GM03348 (cell line): ENCODE measurements at regions not wholly inside any gene's neighbourhood (a gene's known extent, or its start where the extent isn't known, plus 50 kb on each side); places are given as distances from the start of the nearest gene placed in this dataset.

Experiments used
- DNase-seq: peaks from one replicate; pipeline ENCODE4 v3.0.0; 2012; ENCODE audit warnings: low spot score

DNA sequence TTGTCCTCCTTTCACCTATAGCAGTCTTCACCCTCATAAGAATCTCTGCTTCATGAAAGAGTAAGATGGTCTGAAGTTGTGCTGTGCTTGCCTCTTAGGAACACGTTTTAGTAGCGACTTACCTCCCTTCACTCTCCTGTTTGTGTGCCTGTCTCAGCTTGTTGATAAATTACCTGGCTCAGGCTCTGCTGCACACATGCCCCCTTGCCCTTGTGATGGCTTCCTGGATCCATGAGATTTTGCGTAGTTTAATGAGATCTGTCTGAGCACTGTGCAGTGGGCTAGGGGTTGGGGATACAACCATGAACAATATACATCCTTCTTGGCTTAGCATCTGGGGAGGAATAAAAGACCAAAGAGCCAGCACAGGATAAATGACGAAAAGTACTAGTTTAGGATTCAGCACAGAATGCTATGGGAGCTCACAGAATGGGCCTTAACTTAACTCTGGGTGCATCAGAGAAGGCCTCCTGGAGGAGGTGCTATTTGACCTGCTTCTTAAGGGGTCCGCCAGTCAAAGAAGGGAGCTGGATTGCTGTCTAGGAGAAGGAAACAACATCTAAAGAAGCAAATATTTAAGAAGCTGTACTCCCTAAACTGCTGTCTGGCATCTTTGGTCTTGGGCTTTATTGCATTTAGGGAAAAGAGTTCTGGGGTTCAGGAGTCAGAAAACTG, 175.7 kb upstream of the PLXNA2 start:
- DNase-seq: no peak

DNA sequence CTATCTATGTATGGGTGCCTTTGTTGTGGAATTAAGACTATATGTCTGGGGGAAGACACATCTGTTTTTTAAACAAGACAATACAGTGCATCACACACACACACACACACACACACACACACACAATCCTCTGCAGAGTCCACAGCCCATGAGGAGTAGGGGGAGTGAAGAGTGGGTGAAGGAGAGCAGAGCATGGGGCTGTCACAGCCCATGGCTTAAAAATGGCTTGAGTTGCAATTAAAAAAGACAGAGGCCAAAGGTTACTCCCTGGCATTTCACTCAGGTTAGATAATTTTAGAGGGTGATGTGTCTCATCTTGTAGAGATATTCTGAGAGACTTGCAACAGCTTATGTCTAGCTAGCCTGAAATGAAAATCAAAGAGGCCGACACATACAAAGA, 176.5 kb upstream of the PLXNA2 start:
- DNase-seq: no peak

- no peak for DNase-seq
Measured at GRCh38 chr1:208421486-208421885, 177.3 kb upstream of the PLXNA2 start.

DNA sequence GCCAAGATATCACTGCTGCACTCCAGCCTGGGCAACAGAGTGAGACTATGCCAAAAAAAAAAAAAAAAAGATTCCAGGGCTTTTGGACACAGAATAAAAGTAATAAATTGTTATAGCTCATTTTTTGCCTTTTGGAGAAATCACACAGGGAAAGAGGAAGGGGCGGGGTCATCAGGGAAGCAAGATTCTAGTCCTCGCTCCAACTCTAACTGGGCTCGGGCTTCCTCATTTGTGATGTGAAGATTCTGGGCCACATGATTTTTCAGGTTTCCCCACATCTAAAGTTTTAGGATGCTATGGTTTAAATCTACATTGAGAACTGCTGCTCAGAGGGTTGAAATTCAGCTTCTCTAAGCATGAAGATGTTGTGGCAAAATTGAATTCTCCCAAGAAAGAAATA, 179.3 kb upstream of the PLXNA2 start:
- DNase-seq: no peak

GRCh38 chr1:208425096-208425495, 180.9 kb upstream of the PLXNA2 start:
- DNase-seq: no peak

GRCh38 chr1:208430220-208430619, 186.0 kb upstream of the PLXNA2 start:
- no peak for DNase-seq

DNA sequence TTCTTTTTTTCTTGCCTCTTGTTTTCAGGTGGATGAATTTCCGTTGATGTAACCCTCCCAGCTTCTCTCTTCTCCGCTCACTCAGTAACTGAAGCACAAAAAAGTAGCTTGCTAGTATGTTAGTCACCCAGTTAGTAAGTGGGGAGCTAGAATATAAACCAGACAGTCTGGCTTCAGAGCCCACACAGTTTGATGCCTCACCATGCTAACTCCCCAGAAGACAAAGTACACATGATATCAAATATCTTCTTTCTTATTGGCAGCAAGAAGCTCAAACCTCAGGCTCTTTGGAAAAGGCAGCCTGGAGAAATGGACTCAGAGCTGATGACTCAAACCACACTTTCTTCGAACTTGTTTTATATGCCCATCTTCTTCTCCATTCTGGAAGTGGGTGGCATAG, 187.5 kb upstream of the PLXNA2 start:
- DNase-seq: peak; percentile 40

DNA sequence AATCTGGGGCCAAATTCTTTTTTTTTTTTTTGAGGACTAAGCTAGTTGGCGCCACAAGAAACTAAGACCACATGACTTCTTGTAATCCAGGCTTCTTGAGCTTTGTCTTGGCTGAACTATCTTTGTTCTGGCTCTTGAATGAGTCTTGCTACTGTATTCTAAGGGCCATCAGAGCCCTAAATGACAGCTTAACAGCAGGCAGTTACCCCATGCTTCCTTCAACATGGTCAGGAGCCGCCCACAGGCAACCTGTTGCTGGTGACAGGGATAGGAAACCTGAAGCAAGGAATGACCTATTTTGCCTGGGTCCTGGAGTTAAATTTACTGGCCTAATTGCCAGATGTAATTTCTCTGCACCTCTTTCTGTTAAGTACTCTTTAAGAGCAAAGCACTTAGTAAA, 188.2 kb upstream of the PLXNA2 start:
- no peak for DNase-seq

- DNase-seq: no peak
Measured at GRCh38 chr1:208433086-208433485, 188.9 kb upstream of the PLXNA2 start.

DNA sequence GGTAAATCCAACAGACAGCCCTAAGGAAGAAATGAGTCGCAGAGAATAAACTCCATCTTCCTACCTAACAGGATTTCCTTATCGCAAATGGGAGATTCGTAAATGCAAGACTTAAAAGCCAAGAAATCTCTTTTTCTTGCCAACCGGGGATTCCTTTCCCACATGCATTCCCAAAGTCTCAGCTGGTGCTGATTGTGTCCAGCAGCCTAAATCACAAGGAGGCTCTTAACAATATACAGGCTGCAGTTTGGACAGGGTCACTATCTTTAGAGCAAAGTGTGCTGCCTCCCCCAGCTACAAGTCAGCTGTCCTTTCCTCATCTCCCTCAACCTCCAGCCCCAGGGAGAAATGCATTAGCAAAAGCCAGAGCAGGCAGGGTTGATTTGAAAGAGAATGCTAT, 189.8 kb upstream of the PLXNA2 start:
- no peak for DNase-seq

- DNase-seq: peak; percentile 35
Measured at GRCh38 chr1:208437401-208437800, 193.2 kb upstream of the PLXNA2 start.

GRCh38 chr1:208438112-208438699, 194.0 kb upstream of the PLXNA2 start:
- no peak for DNase-seq

- DNase-seq: no peak
Measured at GRCh38 chr1:208445758-208446203, 201.6 kb upstream of the PLXNA2 start.

DNA sequence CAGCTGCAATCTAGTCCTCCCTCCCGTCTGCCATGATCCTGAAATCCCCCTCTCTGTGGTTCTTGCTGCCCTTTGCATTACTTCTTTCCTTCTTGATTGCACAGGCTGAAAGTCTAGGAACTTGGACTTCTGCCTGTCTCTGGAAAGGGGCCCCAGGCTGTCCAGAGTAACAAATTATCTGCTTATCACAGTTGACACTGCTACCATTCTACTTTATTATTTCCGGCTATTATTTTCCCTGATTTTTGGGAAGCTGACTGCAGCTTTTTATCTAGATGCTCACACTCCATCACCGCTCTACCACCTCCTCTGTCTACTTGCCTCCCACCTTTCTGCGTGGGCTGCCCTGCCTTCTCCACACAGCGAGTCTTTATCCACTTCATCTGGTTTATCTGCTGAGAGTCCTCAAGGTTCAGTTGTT, 202.1 kb upstream of the PLXNA2 start:
- no peak for DNase-seq

- no peak for DNase-seq
Measured at GRCh38 chr1:208448425-208448824, 204.2 kb upstream of the PLXNA2 start.

DNA sequence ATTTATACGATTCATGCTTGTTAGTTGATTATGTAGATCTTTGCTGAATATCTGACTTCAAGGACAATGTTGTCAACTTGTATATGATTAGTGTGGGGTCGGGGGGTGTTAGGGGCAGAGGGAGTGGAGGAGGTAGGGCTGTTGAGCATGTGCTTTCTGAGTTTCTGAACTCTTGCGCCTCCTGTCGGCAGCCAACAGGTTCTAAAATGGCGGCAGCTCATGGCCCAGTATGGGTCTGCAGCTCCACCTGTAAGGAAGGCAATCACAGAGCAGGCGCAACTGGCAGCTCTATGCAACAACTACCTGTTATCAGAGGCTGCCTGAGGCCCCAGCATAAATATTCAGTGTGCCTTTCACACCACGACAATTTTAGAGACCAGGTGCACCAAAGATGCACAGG, 205.8 kb upstream of the PLXNA2 start:
- no peak for DNase-seq

DNA sequence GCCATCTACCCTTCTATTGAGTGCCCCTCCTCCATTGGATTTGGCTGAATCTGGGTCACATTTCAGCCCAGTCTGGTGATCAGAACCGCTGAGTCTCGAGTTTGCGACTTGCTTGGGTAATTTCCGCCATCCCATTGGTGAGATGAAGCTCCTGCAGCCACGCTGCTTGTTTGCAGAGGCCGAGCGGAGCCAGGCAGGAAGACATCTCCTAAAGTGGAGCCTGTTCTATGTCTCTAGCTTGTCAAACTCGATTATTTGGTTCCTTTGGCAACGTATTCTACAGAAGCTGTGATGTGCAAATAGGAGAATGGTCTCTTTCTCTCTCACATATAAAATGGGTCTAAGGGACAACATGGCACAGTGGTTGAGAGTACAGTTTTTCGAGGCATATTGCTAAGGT, 206.8 kb upstream of the PLXNA2 start:
- no peak for DNase-seq

- peak; percentile 25 for DNase-seq
Measured at GRCh38 chr1:208455821-208456220, 211.6 kb upstream of the PLXNA2 start.

- DNase-seq: no peak
Measured at GRCh38 chr1:208456487-208456886, 212.3 kb upstream of the PLXNA2 start.

DNA sequence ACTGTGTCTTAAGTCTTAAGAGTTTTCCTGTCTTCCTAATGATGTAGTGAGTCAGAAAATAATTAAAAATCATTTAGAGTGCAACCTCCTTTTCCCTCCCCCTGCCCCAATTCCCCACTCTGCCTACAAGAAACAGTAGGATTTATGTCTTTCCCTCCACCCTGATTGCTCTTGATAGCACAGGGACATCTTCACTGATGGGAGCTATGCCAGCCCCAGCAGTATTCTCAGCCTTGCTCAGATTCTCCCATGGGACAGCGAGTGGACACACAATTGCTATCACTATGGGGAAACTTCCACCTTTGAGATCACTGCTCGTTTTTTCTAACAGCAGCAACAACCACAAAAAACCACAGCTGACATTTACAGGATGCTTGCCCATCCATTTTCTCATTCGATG, 216.6 kb upstream of the PLXNA2 start:
- DNase-seq: no peak

- DNase-seq: no peak
Measured at GRCh38 chr1:208461680-208462079, 217.5 kb upstream of the PLXNA2 start.

DNA sequence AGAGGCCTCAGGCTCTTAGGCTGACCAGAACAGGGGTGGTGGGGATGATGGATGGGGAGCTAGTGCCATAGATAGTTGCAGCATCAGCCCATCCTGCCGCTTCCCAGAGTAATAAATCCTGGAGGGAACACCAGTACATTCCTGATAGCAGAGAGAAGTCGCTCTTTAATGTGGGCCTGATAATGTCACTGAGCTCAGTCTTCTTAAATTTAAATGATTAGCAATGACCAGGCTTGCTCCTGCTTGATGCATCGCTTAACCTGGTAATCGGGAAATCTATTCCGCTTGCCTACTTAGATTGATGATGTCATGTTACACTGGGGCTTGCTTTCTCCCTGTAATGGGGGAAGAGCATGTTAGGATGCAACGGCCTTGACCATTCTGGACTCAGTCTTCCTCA, 218.6 kb upstream of the PLXNA2 start:
- DNase-seq: no peak

- DNase-seq: no peak
Measured at GRCh38 chr1:208465266-208465665, 221.1 kb upstream of the PLXNA2 start.
